HG02852 (cell line): ENCODE measurements at regions not wholly inside any gene's neighbourhood (a gene's known extent, or its start where the extent isn't known, plus 50 kb on each side); places are given as distances from the start of the nearest gene placed in this dataset.

Experiments
- ATAC-seq: cut with Tn5 transposase; IDR thresholded peaks from one replicate; pipeline ENCODE4 v1.9.1; 2021; ENCODE audit warnings: mild to moderate bottlenecking, moderate library complexity; ENCODE audit not compliant: unreplicated experiment

DNA sequence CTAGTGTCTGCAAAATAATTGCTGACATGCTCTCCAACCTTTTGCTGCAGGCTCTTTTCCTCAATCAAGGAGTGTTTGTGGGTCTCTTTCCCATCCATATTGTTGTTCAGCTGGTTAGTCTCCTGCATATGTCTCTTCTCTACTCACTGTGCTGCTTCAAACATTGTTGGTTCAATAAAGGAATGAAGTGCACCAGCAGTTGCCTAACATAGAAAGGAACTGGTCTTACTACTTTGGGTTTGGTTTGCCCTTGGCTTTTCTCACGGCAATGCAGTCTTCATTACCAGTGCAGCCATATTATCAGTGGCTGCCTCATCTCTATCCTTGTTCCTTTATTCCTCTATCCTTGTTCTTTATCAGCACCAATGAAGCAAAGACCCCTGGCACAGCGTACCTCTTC is 169.7 kb upstream of the TPK1 start:
- no peak for ATAC-seq

GRCh38 chr7:144997512-144997911 is 161.7 kb upstream of the TPK1 start:
- no peak for ATAC-seq

- no peak for ATAC-seq
Observed at GRCh38 chr7:144995495-144995894, 159.6 kb upstream of the TPK1 start.

DNA sequence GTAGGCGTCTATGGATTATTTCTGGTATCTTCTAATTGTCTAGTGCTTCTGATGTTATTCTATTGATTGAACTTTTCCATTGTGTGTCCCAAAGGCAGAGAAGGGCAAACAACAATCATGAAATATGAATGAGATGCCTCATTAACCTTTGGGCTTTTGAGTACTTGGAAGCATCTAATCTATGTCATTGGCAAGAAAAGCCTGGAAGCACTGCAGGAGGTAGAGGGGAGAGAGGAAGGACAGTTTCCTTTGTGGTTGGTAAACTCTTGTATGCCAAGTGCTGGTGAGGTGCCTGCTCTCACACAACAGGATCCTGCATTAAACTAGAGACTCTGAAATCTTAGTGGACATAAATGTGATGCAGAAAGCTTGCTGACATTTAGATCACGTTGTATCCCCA is 155.2 kb upstream of the TPK1 start:
- ATAC-seq = no peak

GRCh38 chr7:144987686-144988085 is 151.8 kb upstream of the TPK1 start:
- no peak for ATAC-seq

- no peak for ATAC-seq
Observed at GRCh38 chr7:144982133-144982532, 146.3 kb upstream of the TPK1 start.

- ATAC-seq = no peak
Observed at GRCh38 chr7:144975882-144976281, 140.0 kb upstream of the TPK1 start.

GRCh38 chr7:144969787-144970186 is 133.9 kb upstream of the TPK1 start:
- no peak for ATAC-seq

DNA sequence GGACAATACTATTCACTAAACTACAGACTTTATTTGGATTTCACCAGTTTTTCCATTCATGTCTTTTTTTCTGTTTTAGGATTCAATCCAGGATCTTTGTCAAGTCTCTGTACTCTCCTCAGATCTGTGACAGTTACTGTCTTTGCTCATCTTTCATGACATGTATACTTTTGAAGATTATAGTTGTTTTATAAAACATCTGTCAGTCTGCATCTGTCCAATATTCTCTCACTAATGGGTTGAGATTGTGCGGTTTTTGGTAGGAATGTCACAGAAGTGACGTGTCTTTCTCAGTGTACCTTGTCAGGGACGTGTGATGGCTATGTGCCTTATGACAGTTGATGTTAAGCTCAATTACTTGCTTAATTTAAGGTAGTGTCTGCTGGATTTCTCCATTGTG is 124.9 kb upstream of the TPK1 start:
- no peak for ATAC-seq

DNA sequence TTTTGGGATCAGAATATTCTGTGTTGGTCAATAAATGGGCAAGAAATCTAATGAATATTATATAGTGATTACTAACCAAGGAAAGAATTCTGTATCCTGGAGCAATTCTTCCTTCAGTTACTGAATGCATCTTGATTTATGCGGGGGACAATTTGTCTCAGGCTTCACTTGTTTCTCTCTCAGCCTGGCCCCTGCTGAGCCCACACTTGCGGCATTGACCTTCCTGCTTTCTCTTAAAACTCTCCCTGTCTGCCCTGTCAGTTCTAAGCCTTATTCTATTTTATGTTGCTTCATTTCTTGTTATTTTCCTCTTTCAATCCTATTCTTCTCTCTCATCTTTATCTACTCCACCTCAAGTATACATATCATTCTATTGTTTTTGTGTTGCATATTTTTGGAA is 122.1 kb upstream of the TPK1 start:
- no peak for ATAC-seq

GRCh38 chr7:144955422-144955821 is 119.6 kb upstream of the TPK1 start:
- ATAC-seq = no peak

DNA sequence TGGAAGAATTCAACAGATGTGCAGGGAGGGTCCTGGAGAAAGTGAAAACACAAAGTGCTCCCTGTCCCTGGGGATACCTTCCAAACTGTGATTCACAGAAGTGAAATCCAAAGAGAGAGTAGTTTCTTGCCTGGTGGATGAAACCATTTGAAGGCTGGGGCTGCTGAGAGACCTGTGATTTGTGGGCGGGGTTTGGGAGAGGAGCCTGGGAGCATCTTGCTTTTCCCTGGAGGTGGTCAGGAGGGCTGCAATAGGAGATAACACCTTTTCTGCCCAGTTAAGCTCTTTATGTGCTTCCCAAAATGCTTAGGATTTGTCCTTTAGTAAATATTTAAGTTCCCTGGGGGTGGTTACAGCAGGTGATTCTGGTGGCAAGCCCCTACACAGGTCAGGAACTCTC is 105.3 kb upstream of the TPK1 start:
- ATAC-seq = no peak

GRCh38 chr7:144937199-144937598 is 101.3 kb upstream of the TPK1 start:
- ATAC-seq = no peak

DNA sequence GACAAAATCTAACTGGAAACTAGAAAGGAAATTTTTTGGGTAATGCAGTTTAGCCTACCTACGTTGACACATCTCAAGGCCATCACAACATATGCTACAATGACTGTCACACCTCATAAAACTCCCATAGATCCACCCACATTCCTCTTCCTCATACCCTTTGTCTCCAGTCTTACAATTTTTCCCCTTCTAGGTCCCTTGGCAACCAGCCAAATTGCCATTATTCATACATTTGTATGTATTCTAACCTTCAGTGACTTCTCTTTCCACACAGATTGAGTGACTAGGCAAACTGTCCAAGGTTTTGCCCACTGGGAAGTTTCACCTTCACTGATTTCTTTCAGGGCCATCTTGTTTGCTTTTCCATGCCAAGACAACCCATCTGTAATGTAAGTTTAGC is 100.5 kb upstream of the TPK1 start:
- no peak for ATAC-seq

GRCh38 chr7:144910411-144910810 is 74.6 kb upstream of the TPK1 start:
- no peak for ATAC-seq

- ATAC-seq = peak; percentile 7
Observed at GRCh38 chr7:144908943-144909556, 73.2 kb upstream of the TPK1 start.

GRCh38 chr7:144908324-144908723 is 72.5 kb upstream of the TPK1 start:
- peak; percentile 30 for ATAC-seq

GRCh38 chr7:144907577-144907976 is 71.7 kb upstream of the TPK1 start:
- ATAC-seq = peak; percentile 82

DNA sequence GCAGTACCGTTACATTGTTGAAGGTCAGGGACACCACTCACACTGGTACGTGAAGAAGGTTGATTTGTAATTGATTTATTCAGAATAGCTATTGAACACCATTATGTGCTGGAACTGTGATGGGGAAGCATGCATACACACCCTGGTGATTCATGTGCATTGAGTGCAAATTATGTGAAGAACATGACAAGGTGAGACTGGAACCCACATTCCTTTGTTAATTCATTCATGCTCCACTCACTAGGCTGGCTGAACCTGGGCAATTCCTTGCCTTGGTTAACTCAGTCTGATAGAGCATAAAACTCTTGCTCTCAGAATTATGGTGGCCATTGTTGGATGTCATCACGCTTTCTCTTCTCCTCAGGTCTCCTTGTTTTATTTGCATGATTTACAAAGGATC is 67.3 kb upstream of the TPK1 start:
- no peak for ATAC-seq

DNA sequence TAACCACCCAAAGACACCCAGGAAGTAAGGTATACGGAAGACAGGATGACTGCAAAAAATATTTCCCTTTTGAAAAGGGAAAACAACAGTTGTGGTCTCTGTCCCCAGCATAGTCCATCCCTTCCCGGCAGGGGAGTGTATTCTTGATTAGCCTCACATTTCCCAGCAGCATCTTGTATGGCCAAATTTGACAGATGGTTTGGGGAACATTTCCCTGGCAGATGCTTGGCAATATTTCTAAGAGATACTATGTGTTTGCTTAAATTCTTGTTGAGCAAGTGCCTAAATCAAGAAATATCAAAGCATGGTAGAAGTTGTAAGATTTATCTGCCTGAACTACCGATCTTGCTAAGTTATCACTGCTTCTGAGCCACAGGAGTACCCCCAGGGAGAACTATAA is 56.9 kb upstream of the TPK1 start:
- ATAC-seq = no peak
